Stimulated activated CD4-positive, alpha-beta T cell treated with anti-CD3 and anti-CD28 coated beads, Interleukin-12 subunit alpha, Interleukin-12 subunit beta, amount 100 ng/mL, for 48 hours (primary cell): ENCODE measurements at regions not wholly inside any gene's neighbourhood (a gene's known extent, or its start where the extent isn't known, plus 50 kb on each side); places are given as distances from the start of the nearest gene placed in this dataset.

Experiments used
- DNase-seq, 3 donors: peaks; one replicate each; pipeline ENCODE4 v3.0.0-alpha.2; 2020; ENCODE audit warnings: low read depth in 2 of 3, low spot score in 1 of 3

DNA sequence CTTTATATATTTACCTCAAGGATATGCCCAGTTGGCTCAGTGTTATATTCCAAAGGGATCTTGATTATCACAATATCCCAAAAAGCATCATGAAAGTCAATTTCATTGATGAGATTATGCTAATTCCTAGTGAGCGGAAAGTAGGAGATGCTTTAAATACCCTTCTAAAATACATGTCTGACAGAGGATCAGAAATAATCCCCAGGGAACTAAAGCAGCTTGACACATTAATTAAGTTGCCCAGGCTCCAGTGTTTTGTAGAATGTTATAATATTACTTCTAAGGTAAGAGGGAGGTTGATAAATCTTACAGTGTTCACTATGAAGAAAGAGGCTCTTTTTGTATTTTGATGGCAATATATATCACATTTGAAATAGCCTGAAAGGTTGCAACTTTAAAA is 767.5 kb upstream of the ROBO1 start:
- no peak for DNase-seq

DNA sequence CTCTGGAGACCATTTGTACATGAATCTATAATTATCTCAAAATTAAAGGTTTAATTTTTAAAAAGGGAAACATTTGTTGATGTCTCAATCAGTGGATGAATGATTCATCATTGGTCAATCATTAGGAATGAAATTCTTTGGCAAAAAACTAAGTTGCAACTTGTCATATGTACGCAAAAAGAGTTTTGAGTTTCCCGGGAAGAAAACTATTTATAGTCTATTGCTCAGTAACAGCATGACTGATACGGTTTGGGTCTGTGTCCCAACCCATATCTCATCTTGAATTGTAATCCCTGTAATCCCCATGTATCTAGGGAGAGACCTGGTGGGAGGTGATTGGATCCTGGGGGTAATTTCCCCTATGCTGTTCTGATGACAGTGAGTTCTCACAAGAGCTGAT is 765.8 kb upstream of the ROBO1 start:
- DNase-seq = no peak

DNA sequence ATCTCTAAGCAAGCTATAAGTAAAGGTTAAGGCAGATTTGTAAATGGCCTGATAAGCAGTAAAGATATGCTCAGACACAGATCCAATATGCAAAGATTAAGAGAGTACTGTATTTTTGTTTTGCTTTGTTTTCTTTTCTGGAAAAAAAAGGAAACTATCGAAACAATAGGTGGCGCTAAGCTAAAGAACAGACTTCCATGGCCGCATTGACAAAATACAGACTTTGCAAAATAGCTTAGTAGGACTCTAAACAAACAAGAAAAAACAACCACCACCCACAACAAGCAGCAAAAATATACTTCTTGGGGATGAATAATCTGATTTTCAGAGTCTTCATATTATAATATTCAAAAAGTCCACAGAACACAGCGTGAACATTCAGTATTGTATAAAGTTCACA is 758.4 kb upstream of the ROBO1 start:
- no peak for DNase-seq

DNA sequence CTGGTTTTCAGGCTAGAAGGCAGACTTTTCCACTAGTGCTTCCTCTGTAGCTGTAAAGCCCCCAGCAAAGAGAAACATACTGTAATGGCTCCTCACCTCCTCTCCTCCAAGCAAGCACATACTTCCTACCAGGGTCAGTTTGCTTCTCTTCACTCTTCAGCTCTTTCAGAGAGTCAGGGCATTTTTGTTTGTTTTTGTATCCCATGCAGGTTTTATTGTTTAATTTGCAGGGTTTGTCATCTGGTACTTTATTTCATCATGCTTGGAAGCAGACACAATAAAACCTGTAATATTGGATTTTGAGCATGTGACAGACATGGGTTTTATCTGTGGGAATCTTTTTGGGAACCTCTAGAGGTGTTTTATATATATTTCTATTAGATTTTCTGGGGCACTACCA is 753.3 kb upstream of the ROBO1 start:
- DNase-seq = no peak

DNA sequence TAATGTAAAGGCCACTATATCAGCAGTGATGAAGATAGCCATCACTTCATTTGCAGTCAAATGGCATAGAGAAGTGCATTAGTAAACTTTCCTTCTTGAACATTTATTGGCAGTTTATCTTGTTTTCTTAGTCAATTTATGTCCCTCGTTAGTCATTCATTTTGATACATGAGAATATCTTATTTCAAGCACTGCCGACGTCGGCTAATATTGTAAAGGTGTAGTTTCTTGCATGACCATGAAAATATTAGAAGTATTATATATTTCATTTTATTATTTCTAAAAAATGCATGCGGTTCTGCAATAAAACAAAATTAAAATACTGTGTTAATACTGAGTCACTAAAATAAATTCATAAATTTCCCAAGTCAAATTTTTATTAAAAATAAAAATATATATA is 751.6 kb upstream of the ROBO1 start:
- DNase-seq = no peak

DNA sequence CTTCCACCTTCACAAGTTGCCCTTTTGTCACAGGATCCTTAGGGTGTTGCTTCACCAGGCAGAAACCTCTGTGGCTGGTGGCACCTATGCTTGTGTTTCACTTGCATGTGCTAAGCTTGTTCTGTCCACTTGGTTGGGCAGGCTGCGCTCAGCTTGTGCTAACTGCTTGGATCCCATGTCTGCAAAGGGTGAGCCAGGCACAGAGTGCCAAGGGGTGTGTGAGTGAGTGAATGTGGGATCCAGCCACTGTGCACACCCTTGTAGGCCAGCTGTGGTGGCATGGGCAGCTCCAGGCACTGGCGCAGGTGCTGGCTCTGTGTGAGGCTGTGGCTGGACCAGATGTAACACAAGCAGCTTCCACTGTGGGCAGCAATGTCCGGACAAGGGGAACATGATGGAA is 728.7 kb upstream of the ROBO1 start:
- no peak for DNase-seq

DNA sequence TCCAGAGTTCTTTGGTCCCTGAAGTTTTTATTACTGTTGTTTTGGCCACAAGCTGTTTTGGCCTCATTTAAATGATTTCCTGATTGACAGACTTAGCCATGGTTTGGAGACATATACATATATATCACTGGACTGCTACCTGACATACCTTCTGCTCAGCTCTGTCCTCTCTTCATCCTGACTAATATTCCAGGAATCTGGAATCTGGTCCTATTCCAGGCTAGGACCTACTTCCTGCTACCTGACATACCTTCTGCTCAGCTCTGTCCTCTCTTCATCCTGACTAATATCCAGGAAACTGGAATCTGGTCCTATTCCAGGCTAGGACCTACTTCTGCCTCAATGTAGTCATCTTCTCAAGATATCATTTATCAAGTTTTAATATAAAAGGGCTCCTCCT is 724.4 kb upstream of the ROBO1 start:
- no peak for DNase-seq

DNA sequence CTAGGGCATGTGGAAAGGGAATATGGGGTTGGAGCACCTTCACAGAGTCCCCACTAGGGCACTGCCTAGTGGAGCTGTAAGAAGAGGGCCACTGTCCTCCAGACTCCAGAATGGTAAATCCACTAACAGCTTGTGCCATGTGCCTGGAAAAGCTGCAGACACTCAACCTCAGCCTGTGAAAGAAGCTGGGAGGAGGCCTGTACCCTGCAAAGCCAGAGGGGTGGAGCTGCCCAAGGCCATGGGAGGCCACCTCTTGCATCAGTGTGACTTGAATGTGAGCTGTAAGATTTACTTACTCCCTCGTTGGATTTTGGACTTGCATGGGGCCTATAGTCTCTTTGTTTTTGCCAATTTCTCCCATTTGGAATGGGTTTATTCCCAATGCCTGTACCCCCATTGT is 705.2 kb upstream of the ROBO1 start:
- DNase-seq = no peak

DNA sequence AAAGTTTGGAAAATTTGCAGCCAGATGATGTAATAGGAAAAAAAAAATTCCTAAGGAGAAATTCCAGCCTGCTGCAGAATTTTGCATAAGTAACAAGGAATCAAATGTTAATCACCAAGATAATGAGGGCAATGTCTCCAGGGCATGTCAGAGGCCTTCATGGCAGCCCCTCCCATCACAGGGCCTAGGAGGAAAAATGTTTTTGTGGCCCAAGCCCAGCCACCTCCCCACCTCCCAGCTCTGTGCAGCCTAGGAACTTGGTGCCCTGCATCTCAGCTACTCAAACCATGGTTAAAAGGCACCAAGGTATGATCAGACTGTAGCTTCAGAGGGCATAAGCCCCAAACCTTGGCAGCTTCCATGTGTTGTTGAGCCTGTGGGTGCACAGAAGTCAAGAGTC is 704.7 kb upstream of the ROBO1 start:
- no peak for DNase-seq

DNA sequence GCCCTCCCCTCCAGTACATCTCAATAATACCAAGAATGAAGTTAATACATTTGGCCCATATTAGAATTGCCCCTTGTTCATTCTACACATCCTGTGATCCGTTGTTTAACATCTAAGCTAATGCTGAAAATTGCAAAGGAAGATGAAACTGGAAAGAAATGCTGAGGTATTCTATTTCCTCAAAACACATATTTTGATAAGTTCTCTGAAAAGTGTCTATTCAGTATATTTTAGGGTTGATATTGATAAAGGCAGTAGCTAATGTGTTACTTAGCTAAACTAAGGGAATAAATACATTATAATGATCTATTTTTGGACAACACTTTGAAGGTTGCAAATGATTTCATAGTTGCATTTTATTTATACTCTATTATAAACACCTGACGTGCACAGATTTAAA is 702.6 kb upstream of the ROBO1 start:
- DNase-seq = no peak

DNA sequence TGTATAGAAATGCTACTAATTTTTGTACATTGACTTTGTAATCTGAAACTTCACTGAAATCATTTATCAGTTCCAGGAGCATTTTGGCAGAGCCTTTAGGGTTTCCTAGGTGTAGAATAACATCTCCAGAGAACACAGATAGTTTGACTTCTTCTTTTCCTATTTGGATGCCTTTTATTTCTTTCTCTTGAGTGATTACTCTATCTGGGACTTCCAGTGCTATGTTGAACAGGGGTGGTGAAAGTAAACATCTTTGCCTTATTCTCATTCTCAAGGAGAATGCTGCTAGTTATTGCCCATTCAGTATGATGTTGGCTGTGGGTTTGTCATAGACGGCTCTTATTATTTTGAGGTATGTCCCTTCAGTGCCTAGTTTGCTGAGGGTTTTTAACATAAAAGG is 697.9 kb upstream of the ROBO1 start:
- DNase-seq = no peak

DNA sequence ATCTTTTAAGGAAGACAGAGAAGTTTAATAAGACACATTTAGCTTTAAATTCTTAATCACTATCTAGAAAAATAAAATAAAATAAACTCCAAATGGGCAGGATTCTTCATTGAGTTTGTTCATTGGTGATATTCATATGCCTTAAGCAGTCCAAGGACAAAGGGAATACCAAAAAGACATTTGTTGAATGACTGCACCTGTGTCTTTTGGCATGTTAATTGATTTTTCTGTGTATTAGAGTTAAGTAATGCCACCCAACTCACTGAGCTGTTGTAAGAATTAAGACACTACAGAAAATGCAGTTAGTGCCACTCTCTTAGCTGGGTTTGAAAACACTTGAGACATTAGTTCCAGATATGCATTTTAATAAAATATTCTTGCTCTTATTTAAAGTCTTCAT is 683.6 kb upstream of the ROBO1 start:
- DNase-seq = no peak

DNA sequence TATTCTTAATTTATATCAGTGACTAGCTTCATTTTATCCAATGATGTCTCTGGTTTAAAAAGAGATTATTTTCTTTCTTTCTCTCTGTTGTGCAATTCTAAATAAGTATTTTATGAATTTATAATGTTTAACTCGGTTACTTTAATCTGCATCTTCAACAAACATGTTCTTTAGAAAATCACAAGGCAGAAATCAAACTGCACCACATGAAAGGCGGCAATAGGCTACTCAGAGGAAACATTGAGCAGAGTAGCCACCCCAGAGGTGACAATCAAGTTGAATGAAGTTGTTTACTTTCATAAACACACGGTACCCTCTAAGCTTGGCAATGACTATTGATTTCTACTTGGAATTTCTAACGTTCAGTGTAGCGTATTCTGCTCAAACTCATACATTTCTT is 677.8 kb upstream of the ROBO1 start:
- DNase-seq = no peak

DNA sequence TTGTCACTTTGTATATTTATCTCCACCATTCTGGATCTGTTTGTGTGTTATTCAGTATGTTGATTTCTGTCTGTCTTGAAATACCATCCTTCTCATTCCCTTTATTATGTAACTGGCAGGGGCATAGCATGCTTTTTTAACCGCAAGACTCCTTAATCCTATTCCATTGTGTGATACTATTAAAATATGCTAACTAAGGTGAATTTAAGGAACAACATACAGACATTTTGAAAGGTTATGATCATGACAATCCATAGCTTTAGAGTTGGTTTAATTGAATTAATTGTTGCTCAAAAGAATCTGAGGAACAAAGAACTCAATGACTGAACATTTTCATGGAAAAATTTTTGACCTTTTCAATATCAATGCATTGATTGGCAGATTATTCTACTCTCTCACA is 677.3 kb upstream of the ROBO1 start:
- DNase-seq = no peak

DNA sequence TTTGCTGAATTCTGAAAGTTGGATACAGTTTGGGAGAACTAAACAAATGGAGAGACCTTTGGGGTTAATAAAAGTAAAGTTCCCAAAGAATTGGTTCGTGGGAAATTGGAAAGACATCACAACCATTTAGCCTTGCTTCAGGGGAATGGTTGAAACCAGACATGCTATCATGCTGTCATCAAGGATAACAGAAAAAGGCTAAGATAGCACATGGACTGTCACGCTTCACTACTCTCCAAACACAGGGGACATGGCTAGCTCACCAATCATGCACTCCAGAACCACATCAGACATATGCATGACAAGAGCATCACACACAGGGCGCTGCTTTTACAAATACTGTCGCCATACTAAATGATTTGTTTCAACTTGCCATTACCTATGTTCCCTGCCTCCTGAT is 671.7 kb upstream of the ROBO1 start:
- DNase-seq = no peak

DNA sequence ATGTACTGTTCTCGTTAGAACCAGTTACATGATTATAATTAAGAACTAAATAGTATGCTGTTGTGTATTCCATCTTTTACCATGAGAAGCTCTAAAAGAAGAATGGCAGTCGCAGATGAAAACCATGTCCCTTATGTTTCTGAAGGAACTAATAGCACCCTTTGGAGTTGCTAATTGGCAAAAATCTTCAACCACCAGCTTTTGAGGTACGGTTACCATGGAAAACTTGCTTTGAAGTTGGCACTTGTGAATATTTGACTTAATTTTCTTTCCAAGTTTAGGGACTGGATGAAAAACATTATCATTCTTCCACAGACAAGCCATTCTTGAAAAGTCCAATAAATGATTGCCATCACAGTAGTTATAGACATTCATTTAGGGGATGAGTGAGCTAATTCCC is 666.6 kb upstream of the ROBO1 start:
- DNase-seq = no peak

DNA sequence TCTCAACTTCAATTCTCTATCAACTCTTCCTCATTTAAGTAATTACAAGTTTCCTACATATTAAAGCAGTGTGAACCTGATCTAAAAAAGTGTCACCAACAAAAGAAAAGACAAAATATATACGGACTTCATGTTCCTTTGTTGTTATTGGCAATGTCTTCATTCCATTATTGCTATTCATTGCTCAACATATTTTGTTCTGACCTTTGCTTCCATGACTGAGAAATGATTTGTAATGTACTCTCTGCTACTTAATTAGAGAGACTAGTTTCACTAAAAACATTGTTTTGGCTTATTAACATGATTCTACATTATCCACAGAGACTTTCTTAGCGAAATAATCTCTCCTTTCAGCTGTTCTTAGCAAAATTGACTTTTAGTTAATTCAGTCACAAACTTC is 657.2 kb upstream of the ROBO1 start:
- DNase-seq = no peak

DNA sequence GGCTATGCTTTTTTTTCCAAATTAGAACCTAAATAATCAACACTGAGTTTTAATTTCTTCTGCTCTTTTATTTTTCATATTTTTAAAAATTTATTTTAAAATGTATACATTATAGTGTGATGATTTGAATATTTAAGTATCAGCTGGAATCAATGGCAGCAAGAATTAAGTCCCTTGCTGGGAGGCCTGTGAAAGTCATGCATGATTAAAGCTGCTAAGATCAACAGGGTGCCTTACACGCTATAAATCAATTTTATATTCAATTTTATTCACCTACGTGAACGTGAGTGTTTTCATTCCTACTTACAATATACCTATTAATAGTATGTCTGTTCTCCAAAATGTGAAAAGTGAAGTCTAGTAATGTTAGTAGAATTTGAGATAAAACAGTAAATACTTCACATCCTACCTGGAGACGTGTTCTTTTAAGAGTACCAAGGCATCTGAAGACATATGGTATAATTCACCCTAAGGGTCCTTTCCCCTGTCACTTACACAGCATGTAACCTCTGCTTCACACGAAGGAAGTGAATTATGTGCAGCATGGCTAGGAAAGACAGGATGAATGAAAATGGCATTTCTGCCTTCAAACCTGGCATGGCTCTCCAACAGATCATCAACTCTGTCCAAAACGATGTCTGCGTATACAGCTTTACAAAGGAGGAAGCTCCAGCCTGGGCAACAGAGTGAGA is 640.4 kb upstream of the ROBO1 start:
- DNase-seq = no peak

DNA sequence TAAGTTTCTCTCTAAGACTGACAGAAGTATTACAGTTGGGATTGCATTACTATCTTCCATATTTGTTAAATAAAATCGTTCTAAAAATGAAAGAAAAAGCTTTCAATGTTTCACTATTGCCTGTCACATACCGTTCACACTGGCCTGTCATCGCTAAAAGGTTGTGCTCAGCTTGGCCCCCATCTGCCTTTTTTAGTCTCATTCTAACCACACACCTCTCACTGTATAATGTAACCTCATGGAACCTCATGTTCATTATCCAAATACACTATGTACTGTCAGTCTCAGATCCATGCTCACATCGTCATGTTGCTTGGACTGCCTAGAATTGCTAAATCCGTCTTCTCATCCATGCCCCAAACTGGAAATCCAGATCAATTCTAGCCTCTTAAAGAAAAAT is 637.8 kb upstream of the ROBO1 start:
- DNase-seq = no peak

DNA sequence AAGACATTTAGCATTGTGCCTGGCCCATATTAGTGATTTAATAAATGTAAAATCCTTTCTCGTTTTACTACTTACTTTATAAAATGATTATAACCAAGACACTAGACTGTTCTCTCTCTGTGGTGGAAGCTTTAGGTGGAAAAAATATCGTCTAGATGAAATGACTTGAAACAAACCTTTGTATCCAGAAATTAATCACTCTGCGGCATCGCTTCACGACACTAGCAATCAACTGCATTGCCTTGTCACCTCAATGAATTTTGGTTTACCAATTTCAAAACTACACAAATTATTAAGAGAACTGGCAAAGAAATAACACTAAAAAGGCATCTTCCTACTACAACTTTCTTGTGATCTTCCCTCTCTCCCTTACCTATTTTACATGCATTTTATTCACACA is 627.2 kb upstream of the ROBO1 start:
- no peak for DNase-seq

DNA sequence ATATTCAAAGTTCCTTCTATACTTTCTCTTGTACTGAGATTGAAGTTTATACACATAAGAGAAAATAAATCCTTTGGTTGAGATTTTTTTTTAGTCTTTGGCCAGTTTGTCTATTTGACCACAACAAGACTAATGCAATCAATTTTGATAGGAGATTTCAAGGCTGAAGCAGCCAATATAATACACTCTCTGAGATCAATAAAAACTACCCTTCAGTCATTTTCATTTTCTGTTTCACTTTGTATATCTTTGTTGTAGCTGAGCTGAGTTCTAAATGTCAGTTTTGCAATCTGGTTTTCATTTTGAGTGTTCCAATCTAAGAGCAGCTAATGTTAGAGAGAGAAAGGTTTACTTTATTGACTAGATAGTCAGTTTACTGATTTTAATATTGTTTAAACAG is 623.8 kb upstream of the ROBO1 start:
- DNase-seq = no peak

DNA sequence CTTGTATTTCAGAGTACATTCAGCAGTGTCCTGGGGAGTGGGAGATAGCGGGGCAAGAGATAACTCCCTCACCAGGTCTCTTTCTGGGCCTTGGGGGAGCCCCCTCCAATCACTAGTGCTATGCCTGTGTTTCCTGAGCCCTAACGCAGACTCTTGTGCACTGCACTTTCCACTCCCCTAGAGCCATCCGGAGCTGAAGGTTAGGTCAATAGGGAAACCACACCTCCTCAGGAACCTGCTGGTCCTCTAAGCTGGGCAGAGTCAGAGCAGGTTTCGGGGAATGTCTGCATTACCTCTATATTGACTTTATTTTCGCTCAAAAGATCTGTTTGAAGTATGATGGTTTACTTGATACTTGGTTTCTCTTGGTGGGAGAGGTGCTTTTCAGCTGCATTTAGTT is 617.0 kb upstream of the ROBO1 start:
- no peak for DNase-seq

DNA sequence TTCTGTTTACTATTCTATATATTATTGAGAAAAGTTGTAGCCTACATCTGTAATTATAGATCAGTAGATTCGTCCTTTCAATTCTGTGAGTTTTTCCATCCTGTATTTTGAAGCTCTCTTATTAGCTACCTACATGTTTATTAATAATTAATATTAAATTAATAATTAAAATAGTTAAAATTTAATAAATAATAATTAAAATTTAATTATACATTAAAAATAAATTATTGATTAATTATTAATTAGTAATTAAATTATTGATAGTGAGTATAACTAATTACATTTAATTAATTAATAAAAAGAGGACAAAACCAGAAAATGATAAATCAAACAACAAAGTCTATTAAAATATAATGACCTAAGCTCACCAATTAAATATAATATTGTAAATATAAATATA is 606.6 kb upstream of the ROBO1 start:
- no peak for DNase-seq

DNA sequence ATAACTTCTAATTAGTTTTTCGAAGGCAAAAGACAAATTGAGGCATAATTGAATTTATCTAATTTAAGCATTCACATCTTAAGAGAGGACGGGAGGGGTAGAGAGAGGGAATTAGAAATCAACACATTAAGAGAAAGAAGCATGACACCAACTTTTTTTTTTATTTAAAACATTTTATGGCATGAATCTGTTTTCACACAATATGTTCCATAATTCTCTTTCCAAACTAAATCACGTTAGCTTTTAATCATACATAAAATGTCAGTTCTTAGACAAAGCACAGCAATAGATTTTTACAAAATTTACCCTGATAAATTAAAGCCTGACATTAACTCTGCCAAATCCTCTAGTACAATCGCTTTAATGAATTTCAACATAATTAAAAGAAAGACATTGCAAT is 600.8 kb upstream of the ROBO1 start:
- DNase-seq = no peak
